Stimulated activated CD4-positive, alpha-beta T cell treated with anti-CD3 and anti-CD28 coated beads, Interleukin-15, amount 100 ng/mL, for 48 hours (primary cell): ENCODE measurements at regions not wholly inside any gene's neighbourhood (a gene's known extent, or its start where the extent isn't known, plus 50 kb on each side); places are given as distances from the start of the nearest gene placed in this dataset.
"Not testable (repeated sequence)": the region's sequence is repeated elsewhere in the genome, so short reads cannot be mapped to it uniquely, and the experiment has no call there.

ENCODE experiments used
- DNase-seq, 2 donors: peaks; one replicate each; pipeline ENCODE4 v3.0.0-alpha.2; 2020; ENCODE audit warnings: low read depth in 2 of 2

DNA sequence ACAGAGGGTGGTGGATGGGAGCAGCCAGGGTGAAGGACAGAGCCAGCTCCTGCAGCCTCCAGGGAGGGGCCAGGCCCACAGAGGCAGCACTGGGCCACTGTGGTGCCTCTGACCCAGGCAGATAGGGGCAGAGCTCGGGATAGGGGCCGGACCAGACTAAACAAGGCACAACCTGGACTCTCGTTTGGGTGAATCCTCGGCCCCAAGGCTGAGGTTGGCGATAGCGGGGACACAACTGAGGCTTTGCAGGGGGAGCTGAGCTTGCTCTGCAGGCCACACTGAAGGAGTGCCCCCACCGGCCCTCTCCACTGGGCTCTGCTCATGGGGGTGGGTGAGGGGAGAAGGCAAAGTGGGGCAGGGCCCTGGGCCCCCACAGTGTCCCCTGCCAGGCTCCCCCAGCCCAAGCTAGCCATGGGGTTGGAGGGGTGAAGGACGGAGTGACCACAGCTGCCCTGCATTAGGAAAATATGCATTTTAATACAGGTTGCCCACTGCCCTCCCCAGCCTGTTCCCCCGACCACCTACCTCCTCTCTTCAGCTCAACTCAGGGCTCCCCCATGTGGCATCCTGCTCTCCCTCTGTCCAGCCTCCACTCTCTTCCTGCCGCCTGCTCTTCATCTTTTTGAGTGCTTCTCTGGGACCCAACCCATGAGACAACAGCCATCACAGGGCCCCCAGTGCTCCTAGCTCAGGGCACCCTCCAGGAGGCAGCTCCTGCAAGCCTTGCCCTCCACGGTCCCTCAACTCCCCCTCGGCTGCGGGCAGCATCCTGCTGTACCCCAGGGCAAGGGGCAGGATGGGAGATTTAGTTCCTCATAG is 152.8 kb downstream of the INHBB start:
- no peak for DNase-seq

DNA sequence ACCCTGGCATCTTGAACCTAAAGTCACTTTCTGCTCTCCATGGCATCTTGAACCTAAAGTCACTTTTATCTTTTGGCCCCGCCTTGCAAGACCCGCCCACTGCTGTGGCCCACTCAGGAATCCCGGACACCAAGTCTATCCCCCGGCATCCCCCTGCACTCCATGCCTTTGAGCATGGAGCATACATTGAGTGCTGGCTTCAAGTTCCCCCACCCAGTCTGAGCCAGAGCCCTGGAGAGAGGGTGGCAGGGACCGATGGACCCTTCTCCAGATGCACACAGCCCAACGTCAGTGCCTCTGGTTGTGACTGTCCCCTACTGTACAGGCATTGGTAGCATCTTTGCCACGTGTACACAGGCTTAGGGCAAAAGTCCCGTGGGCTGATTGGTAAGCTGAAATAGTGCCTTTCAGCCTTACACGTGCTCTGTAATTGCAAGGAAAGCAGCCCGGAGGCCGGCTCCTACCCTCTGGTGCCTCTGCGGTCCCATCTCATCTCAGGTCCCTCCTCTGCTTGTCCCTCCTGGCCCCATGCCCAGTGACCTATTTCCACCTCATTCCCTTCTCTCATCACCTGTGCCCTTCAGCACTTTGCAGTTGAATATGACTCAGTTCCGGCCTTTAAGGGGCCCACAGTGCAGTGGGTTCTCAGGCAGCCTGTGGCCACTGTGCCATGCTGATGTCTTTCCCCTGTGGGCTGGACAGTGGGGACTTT is 154.0 kb downstream of the INHBB start:
- DNase-seq, result no peak

DNA sequence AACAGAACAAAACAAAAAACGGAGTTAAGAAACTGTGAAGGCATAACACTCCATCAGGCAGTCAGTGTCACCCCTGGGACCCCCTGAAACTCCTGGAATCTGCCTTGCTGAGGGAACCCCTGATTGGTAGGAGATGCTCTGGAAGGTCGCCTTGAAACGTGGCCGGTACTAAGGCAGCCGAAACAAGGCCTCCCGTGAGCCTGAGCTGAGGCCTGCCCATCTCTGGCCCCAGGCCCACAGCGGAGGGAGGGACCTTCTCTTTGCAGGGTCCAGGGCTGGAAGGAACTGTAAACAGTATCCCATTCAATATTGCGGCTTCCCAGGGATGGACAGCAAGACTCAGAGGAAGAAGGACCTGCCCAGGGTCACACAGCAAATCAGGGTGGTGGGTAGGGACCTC is 155.7 kb downstream of the INHBB start:
- DNase-seq, result no peak

DNA sequence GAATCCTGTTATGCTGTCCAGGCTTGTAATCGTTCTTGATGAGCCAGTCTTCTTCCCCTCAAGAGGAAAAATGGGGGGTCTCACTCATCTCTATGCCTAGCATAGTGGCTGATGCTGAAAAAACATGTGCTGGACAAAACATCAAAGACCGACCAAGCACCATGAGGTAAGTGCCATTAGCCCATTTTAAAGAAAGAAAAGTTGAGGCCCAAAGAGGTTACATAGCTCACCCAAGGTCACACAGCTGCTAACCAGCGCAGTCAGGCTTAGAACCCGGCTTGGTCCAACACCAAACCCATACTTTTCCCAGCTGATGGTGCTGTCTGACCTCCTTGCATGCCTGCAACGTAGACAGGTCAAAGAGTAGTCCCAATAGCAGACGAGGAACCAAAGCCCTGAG is 156.4 kb downstream of the INHBB start:
- DNase-seq, result no peak

DNA sequence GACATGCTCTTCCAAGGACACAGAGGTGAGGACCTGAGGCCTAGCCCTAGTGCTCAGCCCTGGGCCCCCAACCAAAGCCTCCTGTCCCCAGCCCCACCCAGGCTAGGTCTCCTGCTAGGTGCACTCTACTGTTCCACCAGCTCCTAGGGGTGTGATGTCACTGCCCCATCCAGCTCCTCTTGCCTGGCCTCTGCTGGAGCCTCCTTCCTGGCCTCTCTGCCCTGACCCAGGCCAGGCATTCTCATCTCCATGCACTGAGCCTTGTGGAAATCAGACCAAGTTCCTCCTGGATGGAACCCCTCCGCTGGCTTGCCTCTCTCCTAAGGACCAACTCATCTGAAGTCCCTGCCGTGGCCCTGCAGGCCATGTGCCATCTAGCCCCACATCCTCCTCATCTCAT is 156.8 kb downstream of the INHBB start:
- DNase-seq, result no peak

DNA sequence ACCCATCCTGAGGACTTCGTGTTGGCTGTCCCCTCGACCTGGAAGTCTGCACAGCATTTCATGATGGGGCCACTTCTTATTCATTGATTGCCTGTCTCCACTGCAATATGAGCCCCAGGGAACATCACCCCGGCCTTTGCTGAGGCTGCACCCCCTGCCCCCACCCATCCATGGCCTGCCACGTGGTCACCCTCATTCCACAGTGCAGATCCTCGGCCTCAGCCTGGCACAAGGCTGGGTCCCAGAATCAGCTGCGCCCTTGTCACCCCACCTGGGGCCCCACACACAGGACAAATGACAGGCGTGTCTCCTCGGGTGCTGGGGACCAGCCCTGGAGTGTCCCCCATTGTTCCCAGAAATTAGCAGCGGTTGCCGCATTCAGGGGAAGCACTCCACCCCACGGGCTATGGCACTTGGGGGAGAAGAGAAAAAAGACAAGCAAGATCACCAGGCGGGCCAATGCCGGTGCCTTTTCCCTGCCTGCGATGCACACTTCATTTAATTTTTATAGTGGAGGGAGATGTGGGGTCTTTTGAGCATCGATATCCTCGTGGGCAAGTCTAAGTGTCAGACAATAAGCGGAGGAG is 157.4 kb downstream of the INHBB start:
- DNase-seq, result no peak

DNA sequence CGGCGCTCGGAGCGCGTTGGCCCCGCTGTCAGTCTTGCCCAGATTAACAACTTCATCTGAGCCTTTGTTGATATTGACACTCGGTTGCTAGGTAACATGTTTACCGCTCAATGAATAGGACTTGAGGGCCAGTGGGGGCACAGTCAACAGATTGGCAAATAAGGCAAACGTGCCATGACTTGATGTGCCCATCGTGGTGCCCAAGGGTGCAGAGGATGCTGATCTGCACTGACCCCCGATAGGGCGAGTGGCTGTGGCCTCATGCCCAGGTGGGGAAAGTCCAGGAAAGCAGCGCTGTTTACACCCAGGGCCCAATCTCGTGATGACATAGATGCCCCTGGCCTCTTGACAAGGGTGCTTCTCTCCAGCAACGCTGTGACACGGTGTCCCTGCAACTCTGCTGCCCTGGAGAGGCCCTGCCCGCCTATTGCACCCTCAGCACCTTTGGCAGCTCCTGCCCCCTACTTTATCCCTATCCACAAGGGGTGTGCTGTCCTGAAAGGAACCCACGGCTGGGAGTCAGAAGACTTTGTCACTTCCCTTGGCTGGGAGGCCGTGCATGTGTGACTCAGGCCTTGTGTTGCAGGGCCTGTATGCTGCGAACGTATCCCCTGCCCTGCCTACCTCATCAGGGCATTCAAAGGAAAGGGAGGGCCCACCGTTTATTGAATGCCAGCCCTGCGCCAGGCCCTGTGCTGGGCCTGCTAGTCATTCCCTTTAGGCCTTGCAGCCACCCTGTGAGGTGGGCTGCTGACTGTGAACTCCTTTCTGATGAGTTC is 158.0 kb downstream of the INHBB start:
- no peak for DNase-seq

DNA sequence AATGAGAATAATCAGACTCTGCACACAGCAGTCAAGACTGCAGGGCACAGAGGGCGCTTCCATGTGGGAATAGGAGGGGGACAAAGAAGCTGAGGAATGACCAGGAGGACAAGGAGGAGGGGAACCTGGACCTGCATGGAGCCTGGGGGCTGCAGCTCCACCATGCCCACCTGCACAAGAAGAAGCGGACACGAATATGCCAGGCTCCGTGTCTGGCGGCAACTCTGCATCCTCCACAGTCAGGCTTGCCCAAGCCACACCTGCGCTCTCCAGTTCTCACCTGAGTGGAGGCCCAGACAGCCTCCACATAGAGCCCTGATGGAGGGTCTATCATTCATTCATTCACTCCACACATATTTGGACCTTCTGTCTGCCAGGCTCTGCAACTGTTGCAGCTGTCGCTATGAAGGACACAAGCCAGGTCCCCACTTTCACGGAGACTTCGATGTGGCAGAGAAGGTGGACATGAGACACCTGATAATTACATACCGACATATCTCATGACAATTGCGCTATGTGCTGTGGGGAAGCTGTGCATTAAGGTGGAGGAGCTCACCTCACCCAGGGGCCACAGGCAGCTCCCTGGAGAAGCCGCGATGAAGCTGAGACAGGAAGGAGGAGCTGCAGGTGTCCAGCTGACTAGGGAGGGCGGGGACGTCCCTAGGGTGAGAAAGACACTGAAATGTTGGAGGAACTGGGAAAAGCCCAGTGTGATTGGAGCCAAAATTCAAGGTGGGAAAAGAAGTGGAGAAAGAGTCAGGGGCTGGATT is 159.2 kb downstream of the INHBB start:
- no peak for DNase-seq

DNA sequence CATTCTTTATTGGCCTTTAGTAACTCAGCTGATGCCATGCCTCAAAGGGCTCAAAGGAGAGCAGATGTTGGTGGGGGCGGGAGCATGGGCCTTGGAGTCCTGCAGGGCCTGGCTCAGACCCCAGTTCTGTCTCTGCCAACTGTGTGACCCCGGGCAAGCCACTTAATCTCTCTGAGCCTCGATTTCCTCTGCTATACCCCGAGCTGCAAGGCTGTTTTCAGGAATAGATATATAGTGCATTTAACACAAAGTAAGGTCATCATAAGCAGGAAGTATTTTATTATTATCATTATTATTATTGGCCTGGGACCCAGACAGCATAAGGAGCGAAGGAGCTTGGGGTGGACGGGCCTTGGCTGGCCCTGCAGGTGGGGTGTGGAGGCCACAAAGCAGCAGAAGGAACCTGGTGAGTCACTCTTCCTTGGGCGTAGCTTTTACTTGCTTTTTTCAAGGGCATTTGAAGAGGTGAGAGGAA is 162.7 kb downstream of the INHBB start:
- DNase-seq, result no peak

DNA sequence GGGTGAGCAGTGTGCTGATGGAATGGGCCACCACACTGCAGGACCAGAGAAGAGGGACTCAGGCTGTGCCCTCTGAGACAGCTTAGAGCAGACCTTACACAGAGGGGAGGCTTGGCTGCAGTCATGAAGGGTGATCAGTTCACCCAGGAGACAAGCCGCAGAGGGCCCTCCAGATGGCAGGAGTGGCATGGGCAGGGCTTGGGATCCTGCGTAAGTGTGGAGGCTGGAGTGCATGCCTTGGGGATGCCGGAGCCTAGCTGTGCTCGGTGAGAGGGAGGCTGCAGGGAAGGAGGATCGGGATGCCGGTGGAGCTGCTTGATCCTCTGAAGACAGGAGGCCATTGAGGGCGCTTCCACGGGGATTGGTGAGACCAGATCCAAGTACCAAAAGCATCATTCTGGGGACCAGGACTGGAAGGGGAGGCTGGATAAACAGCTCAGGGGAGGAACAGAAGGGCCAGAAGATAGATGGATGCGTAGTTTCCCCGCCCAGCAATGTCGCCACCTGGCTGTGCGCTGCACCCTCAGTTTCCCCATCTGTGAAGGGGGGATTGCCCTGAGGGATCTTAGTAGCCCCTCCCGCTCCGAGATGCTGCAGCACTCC is 163.4 kb downstream of the INHBB start:
- DNase-seq, result no peak

DNA sequence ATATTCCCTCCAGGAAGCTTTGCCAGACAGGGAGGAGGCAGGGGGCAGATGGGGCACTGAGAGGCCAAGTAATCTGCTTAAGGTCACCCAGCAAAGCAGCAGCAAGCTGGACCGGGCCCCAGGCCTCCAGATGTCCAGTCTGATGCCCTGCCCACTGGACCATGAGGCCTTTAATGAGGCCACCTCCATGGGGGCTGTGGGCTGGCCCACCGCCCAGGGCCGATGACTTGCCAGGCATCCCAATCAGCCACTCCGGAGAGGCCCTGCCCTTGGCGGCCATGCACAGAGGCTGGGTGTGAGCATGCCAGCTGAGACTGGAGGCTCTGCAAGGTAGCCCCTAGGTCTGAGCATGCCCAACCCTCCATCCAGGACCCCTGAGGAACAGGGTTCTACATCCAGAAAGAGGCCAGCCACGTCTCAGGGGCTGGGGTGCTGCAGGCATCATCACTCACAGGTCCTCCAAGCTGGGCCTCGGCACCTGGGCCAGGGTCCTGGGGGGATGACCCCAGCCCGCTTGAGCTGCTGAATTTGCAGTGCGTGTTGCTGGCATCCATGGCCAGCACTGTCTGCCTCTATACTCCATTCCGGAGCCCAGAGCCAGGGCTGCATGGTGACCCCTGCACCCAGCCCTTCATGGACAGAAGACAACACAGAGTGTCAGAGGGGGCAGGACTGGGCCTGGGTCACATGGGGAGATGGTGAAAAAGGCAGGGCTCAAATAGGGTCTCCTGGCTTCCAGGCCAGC is 164.2 kb downstream of the INHBB start:
- no peak for DNase-seq

DNA sequence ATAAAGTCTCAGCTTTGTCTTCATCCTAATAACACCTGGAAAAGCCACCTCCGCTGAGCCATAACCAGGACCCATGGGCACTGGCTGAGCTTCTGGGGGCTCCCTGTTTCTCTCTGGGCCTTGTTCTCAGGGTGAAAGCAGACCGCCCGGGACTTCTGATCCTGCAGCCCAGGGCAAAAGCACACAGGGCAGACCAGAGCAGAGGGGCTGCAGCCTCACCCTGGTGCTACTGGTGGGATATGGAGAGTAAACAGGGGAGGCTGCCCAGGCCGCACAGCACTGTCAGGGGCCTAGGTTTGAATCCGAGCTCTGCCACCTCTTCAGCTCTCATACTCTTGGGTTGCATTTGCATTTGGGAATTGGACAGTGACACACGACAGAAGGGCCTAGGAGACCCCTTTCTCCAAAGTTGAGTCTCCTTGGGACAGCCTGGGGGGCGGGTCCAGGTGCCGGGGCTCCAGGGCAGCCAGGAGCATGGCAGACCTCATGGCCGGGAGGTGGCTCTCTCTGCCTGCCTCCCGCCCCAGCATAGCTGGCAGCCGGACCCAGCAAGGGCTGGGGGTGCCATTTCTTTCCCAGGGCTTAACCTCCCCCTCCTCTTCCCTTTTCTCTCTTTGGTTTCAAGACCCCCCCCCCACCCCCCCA is 164.9 kb downstream of the INHBB start:
- DNase-seq, result no peak

DNA sequence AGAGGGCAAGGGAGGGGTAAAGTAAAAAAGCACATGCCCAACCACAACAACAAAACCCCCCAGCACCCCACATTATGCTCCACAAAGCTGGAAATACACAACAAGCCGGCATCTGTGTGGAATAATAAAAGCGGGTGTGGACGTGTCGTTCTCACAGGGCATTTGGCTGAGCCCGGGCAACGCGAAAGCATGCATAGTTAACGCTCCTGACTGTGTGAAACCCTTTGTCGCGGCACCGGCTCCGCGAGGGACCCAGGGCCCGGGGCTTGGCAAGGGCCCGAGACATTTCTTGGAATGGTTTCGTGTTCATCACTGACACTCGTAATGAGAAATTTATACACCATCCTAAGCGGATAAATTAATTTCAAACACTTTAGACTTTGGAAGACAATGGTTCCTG is 165.6 kb downstream of the INHBB start:
- DNase-seq, result no peak

DNA sequence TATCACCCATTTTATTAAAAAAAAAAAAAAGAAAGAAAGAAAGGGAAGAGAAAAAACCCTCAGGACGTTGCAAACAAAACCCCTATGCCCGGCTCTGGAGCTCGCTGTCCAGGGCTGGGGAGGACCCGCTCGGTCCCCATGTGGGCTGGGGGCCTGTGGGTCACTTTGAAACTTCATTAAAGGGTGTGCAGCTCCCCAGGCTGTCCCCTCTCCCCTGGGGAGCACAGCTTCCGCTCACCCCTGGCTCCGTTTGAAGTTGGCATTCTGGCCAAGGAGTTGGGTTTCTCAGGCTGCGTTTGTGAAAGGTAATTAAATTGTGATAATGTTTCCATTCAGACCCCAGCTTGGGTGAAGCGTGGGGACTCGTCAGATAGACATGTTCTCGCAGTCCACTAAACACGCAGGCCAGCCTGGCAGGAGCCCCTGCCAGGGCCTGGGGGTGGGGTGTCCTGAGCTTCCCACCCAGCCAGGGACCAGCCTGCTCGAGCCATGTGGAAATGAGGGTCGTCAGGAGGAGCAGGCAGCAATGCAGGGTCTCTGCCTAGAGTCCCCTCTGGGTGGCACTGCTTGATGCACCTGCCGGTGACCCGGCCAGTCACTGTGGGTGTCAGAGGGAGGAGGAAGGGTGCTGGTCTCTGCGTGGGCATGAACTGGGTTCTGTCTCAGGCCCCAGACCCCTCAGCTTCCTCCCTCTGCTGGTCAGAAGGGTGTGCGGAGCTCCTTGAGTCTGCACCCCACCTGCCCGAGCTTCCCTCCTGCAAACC is 166.2 kb downstream of the INHBB start:
- DNase-seq, result no peak

DNA sequence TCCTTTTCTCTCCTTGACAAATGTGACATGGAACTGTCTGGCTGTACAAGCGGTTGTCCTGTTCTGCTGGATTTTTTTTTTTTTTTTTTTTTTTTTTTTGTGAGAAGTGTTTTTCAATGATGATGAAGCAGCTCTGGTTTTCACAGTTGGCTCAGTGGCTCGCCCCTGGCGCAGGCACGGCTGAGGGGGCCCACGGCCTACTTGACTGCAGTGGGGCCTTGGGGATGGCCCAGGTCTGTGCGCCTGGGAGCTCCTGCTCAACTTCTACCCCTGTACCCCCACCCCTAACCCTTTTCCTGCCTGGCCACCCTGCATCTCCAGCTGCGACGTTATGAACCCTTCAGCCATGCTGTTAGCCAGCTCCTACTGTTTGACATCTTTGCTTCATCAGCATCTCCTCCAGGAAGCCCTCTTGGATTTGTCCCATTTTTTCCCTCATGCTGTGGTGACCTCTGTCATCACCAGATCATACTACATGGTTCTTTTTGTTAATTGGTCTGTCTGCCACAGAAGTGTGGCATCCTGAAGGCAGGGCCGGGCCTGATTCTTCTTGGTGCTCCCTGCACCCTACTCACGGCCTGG is 167.9 kb downstream of the INHBB start:
- no peak for DNase-seq

DNA sequence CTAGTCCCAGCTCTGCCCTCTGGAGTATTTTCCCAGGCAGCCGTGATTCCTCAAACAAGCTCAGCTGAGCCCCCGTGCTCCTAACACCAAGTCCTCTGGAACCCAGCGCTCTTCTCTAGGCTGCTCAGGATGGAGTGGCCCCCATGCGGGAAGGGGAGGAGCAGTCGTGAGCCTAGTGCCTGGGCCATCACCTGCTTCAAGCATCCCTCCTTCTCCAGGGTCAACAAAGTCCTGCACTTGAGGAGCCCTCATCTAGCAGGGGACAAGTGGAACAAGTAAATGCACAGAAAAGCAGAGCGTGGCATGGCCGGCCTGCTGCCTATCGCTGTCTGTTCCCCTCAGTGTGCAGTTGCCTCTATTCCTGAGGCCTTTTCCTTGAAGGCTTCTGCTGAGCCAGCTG is 168.6 kb downstream of the INHBB start:
- no peak for DNase-seq

DNA sequence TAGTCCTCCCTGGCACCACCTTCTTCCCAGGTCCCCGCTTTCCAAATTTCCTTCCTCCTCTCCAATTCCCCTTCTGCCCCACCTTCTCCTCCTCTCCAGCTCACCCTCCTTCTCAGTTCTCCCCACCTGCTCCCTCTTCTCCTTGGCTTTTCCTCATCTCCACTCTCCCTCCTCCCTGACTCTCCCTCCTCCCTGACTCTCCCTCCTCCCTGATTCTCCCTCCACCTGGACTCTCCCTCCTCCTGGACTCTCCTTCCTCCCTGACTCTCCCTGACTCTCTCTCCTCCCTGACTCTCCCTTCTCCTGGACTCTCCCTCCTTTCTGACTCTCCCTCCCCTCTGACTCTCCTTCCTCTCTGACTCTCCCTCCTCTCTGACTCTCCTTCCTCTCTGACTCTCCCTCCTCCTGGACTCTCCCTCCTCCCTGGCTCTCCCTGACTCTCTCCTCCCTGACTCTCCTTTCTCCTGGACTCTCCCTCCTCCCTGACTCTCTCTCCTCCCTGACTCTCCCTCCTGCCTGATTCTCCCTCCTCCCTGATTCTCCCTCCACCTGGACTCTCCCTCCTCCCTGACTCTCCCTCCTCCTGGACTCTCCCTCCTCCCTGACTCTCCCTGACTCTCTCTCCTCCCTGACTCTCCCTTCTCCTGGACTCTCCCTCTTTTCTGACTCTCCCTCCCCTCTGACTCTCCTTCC is 169.3 kb downstream of the INHBB start:
- not testable (repeated sequence) for DNase-seq
